ENCODE measurements at regions not wholly inside any gene's neighbourhood (a gene's known extent, or its start where the extent isn't known, plus 50 kb on each side); places are given as distances from the start of the nearest gene placed in this dataset.
A peak's percentile ranks its signal among the peaks of the same experiment; 100 is the strongest.

GRCh38 chr7:156545979-156546378 lies 94.6 kb upstream of the RNF32 start (continued):
- no peak for TF ChIP-seq ZNF462 (CRISPR knock-in tag; IDR thresholded peaks at IDR 0.05)
- no peak for TF ChIP-seq EZH2 (IDR thresholded peaks at IDR 0.05; ENCODE audit: low read depth, unreplicated experiment)
- TF ChIP-seq POLR2AphosphoS5 (IDR thresholded peaks at IDR 0.05; ENCODE audit: low read depth), result no peak
- no peak for TF ChIP-seq EZH2phosphoT487 (IDR thresholded peaks at IDR 0.05; ENCODE audit: unreplicated experiment)

- Histone ChIP-seq H3K36me3 (ENCODE audit: insufficient read depth) (no peaks in the 10 kb centered on the region; the same call in 1 of the 2 replicates), H3K79me2 (replicated peaks; ENCODE audit: insufficient read depth) (no peaks in the 10 kb centered on the region), H3K4me1 (ENCODE audit: insufficient read depth) (no peaks in the 10 kb centered on the region), H3K9me2 (ENCODE audit: insufficient read depth) (no peaks in the 10 kb centered on the region), H3K27me3 (ENCODE audit: insufficient read depth) (no peaks in the 10 kb centered on the region), H3F3A (replicated peaks; ENCODE audit: low read depth) (no peaks in the 10 kb centered on the region), H3K27ac (ENCODE audit: low read depth) (no peak overlapping the region), H3K4me3 (no peak overlapping the region), H2AFZ (0 out of 2 replicates have a peak overlapping the region, but pooled peaks have one; percentile 38), H4K20me1 (replicated peaks; ENCODE audit: insufficient read depth) (no peaks in the 10 kb centered on the region), H3K4me2 (no peak overlapping the region)
- Mint-ChIP-seq H3K4me3 (no peak overlapping the region), H3K4me1 (peaks cover 7% of the 10 kb centered on the region; the same call in 1 of the 3 replicates), H3K9me3 (no peaks in the 10 kb centered on the region), H3K36me3 (ENCODE audit: low read depth) (no peaks in the 10 kb centered on the region), H3K27ac (0 out of 2 replicates have a peak overlapping the region, but pooled peaks have one; percentile 1), H3K27me3 (ENCODE audit: insufficient read depth, low read depth, poor library complexity) (peaks cover 2% of the 10 kb centered on the region)
- no peak for ATAC-seq
- TF ChIP-seq REST (IDR thresholded peaks at IDR 0.05; ENCODE audit: unreplicated experiment) (no peak), EZH2phosphoT487 (IDR thresholded peaks at IDR 0.05; ENCODE audit: unreplicated experiment) (no peak), CTCF (conservative IDR thresholded peaks at IDR 0.05; ENCODE audit: low read depth in 2 of 2) (peak in 1 of 2 experiments; percentile 43; a peak in 1 of 4 replicates), STAT1 (IDR thresholded peaks at IDR 0.05; ENCODE audit: unreplicated experiment) (no peak)
- no peak for DNase-seq (ENCODE audit: low spot score)
These were observed 95.5 kb upstream of the RNF32 start for GRCh38 chr7:156544919-156545715.

Measured in GM23338 (cell line).